ENCODE measurements at regions not wholly inside any gene's neighbourhood (a gene's known extent, or its start where the extent isn't known, plus 50 kb on each side); places are given as distances from the start of the nearest gene placed in this dataset.
"Not testable (repeated sequence)": the region's sequence is repeated elsewhere in the genome, so short reads cannot be mapped to it uniquely, and the experiment has no call there.

GRCh38 chr9:32117291-32117690 is 267.2 kb upstream of the ACO1 start:
- no peak for TF ChIP-seq EZH2phosphoT487 (IDR thresholded peaks at IDR 0.05; ENCODE audit: borderline replicate concordance)
- no peak for TF ChIP-seq CTCF (conservative IDR thresholded peaks at IDR 0.05; ENCODE audit: low read length)
- no peaks in the 10 kb centered on the region for H3K36me3 ChIP-seq (ENCODE audit: insufficient read depth, low read length)
- H3F3A ChIP-seq (ENCODE audit: low read depth): no peaks in the 10 kb centered on the region
- no peaks in the 10 kb centered on the region for H3K79me2 ChIP-seq (ENCODE audit: insufficient read depth, low read length)
- no peak overlapping the region for H3K4me3 ChIP-seq (ENCODE audit: low read length, poor library complexity, severe bottlenecking)
- H3K9me3 ChIP-seq (ENCODE audit: insufficient read depth, low read depth, low read length): no peaks in the 10 kb centered on the region
- no peaks in the 10 kb centered on the region for H3K27me3 ChIP-seq (ENCODE audit: insufficient read depth, low read length, poor library complexity, severe bottlenecking)
- no peak overlapping the region for H2AFZ ChIP-seq (ENCODE audit: low read length)
- no peak overlapping the region for H3K4me2 ChIP-seq (ENCODE audit: low read depth, low read length, poor library complexity, severe bottlenecking)
- no peaks in the 10 kb centered on the region for H4K20me1 ChIP-seq (ENCODE audit: insufficient read depth, low read length, poor library complexity, severe bottlenecking)
- H3K4me1 ChIP-seq (ENCODE audit: insufficient read depth, low read length, poor library complexity, severe bottlenecking): no peaks in the 10 kb centered on the region
- H3K9ac ChIP-seq (ENCODE audit: low read depth, low read length, poor library complexity, severe bottlenecking): no peak overlapping the region
- H3K9me2 ChIP-seq (replicated peaks; ENCODE audit: low read depth, low read length): no peaks in the 10 kb centered on the region

- H3K79me2 ChIP-seq (ENCODE audit: insufficient read depth, low read length): no peaks in the 10 kb centered on the region
Observed at GRCh38 chr9:32128546-32128945, 255.9 kb upstream of the ACO1 start.

GRCh38 chr9:32130709-32131108 is 253.7 kb upstream of the ACO1 start:
- H3K36me3 ChIP-seq (ENCODE audit: insufficient read depth, low read length); H3K4me3 ChIP-seq (ENCODE audit: low read length, poor library complexity, severe bottlenecking): not testable (repeated sequence)

More at GRCh38 chr9:32128546-32128945, 255.9 kb upstream of the ACO1 start:
- Histone ChIP-seq H3K9me3 (ENCODE audit: insufficient read depth, low read depth, low read length) (no peaks in the 10 kb centered on the region), H3K9ac (ENCODE audit: low read depth, low read length, poor library complexity, severe bottlenecking) (no peak overlapping the region), H3K4me1 (ENCODE audit: insufficient read depth, low read length, poor library complexity, severe bottlenecking) (no peaks in the 10 kb centered on the region), H2AFZ (ENCODE audit: low read length) (no peak overlapping the region), H3K9me2 (replicated peaks; ENCODE audit: low read depth, low read length) (no peaks in the 10 kb centered on the region), H3K4me3 (ENCODE audit: low read length, poor library complexity, severe bottlenecking) (no peak overlapping the region), H3K27me3 (ENCODE audit: insufficient read depth, low read length, poor library complexity, severe bottlenecking) (no peaks in the 10 kb centered on the region), H3K36me3 (ENCODE audit: insufficient read depth, low read length) (no peaks in the 10 kb centered on the region), H3F3A (ENCODE audit: low read depth) (no peaks in the 10 kb centered on the region), H3K4me2 (ENCODE audit: low read depth, low read length, poor library complexity, severe bottlenecking) (no peak overlapping the region), H4K20me1 (ENCODE audit: insufficient read depth, low read length, poor library complexity, severe bottlenecking) (no peaks in the 10 kb centered on the region)
- TF ChIP-seq EZH2phosphoT487 (IDR thresholded peaks at IDR 0.05; ENCODE audit: borderline replicate concordance): no peak
- no peak for TF ChIP-seq CTCF (conservative IDR thresholded peaks at IDR 0.05; ENCODE audit: low read length)

GRCh38 chr9:32136700-32137339 is 247.6 kb upstream of the ACO1 start:
- Histone ChIP-seq H3K27me3 (ENCODE audit: insufficient read depth, low read length, poor library complexity, severe bottlenecking) (no peaks in the 10 kb centered on the region), H3K9me3 (ENCODE audit: insufficient read depth, low read depth, low read length) (no peaks in the 10 kb centered on the region), H3K9ac (ENCODE audit: low read depth, low read length, poor library complexity, severe bottlenecking) (no peak overlapping the region), H3K4me1 (ENCODE audit: insufficient read depth, low read length, poor library complexity, severe bottlenecking) (no peaks in the 10 kb centered on the region), H3F3A (ENCODE audit: low read depth) (no peaks in the 10 kb centered on the region), H3K4me3 (ENCODE audit: low read length, poor library complexity, severe bottlenecking) (no peak overlapping the region), H3K79me2 (ENCODE audit: insufficient read depth, low read length) (no peaks in the 10 kb centered on the region), H2AFZ (ENCODE audit: low read length) (no peak overlapping the region), H4K20me1 (ENCODE audit: insufficient read depth, low read length, poor library complexity, severe bottlenecking) (no peaks in the 10 kb centered on the region), H3K36me3 (ENCODE audit: insufficient read depth, low read length) (no peaks in the 10 kb centered on the region), H3K9me2 (replicated peaks; ENCODE audit: low read depth, low read length) (no peaks in the 10 kb centered on the region), H3K4me2 (ENCODE audit: low read depth, low read length, poor library complexity, severe bottlenecking) (no peak overlapping the region)
- TF ChIP-seq EZH2phosphoT487 (IDR thresholded peaks at IDR 0.05; ENCODE audit: borderline replicate concordance): no peak
- TF ChIP-seq CTCF (conservative IDR thresholded peaks at IDR 0.05; ENCODE audit: low read length): no peak

More at GRCh38 chr9:32130709-32131108, 253.7 kb upstream of the ACO1 start:
- H2AFZ ChIP-seq (ENCODE audit: low read length); H3K27me3 ChIP-seq (ENCODE audit: insufficient read depth, low read length, poor library complexity, severe bottlenecking); H3K4me2 ChIP-seq (ENCODE audit: low read depth, low read length, poor library complexity, severe bottlenecking); H3K9ac ChIP-seq (ENCODE audit: low read depth, low read length, poor library complexity, severe bottlenecking); H3K9me3 ChIP-seq (ENCODE audit: insufficient read depth, low read depth, low read length); H3F3A ChIP-seq (ENCODE audit: low read depth); H3K9me2 ChIP-seq (replicated peaks; ENCODE audit: low read depth, low read length); H3K79me2 ChIP-seq (ENCODE audit: insufficient read depth, low read length); H3K4me1 ChIP-seq (ENCODE audit: insufficient read depth, low read length, poor library complexity, severe bottlenecking); H4K20me1 ChIP-seq (ENCODE audit: insufficient read depth, low read length, poor library complexity, severe bottlenecking): not testable (repeated sequence)

All from Loucy (cell line).